ENCODE measurements at regions not wholly inside any gene's neighbourhood (a gene's known extent, or its start where the extent isn't known, plus 50 kb on each side); places are given as distances from the start of the nearest gene placed in this dataset.

- Mint-ChIP-seq H3K4me1 (peaks cover 53% of the 10 kb centered on the region), H3K9me3 (no peaks in the 10 kb centered on the region)
- CTCF ChIA-PET, result interaction anchor here (0.5 to 7.7 kb wide), 27 partner anchors 12 to 520 kb away, joined by 3 to 109 read pairs (median 4); no protein-coding TSS in a partner anchor
These were observed 113.4 kb downstream of the ENGASE start for GRCh38 chr17:79188048-79188447.

More at GRCh38 chr17:79188048-79188447, 113.4 kb downstream of the ENGASE start:
- H3K27me3 Mint-ChIP-seq (ENCODE audit: low read depth), result peaks cover 16% of the 10 kb centered on the region
- H3K36me3 Mint-ChIP-seq, result no peaks in the 10 kb centered on the region
- ATAC-seq (peak; percentile 42), DNase-seq (ENCODE audit: low spot score) (peak; percentile 85)
- no peak for TF ChIP-seq KAT7 (CRISPR knock-in tag; IDR thresholded peaks at IDR 0.05; ENCODE audit: borderline replicate concordance)
- TF ChIP-seq CREM (CRISPR knock-in tag; IDR thresholded peaks at IDR 0.05), result no peak
- no peak for TF ChIP-seq ZNF121 (CRISPR knock-in tag; IDR thresholded peaks at IDR 0.05)
- TF ChIP-seq, protein P1, sequence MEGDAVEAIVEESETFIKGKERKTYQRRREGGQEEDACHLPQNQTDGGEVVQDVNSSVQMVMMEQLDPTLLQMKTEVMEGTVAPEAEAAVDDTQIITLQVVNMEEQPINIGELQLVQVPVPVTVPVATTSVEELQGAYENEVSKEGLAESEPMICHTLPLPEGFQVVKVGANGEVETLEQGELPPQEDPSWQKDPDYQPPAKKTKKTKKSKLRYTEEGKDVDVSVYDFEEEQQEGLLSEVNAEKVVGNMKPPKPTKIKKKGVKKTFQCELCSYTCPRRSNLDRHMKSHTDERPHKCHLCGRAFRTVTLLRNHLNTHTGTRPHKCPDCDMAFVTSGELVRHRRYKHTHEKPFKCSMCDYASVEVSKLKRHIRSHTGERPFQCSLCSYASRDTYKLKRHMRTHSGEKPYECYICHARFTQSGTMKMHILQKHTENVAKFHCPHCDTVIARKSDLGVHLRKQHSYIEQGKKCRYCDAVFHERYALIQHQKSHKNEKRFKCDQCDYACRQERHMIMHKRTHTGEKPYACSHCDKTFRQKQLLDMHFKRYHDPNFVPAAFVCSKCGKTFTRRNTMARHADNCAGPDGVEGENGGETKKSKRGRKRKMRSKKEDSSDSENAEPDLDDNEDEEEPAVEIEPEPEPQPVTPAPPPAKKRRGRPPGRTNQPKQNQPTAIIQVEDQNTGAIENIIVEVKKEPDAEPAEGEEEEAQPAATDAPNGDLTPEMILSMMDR (IDR thresholded peaks at IDR 0.05), result peak; percentile 65
- TF ChIP-seq SMAD3 (CRISPR knock-in tag; IDR thresholded peaks at IDR 0.05; ENCODE audit: borderline replicate concordance), result 0 out of 2 replicates have a peak, but pooled peaks have one; percentile 17
- no peak for TF ChIP-seq USF1 (CRISPR knock-in tag; IDR thresholded peaks at IDR 0.05)
- no peak for TF ChIP-seq ZNF416 (CRISPR knock-in tag; IDR thresholded peaks at IDR 0.05)
- 0 out of 2 replicates have a peak, but pooled peaks have one; percentile 25 for TF ChIP-seq FOXK1 (CRISPR knock-in tag; IDR thresholded peaks at IDR 0.05)
- TF ChIP-seq SP1 (CRISPR knock-in tag; conservative IDR thresholded peaks at IDR 0.05), result peak; percentile 45; the same call in 1 of the 2 replicates
- 0 out of 2 replicates have a peak, but pooled peaks have one; percentile 36 for TF ChIP-seq ETV6 (CRISPR knock-in tag; IDR thresholded peaks at IDR 0.05)
- no peak for TF ChIP-seq CREB1 (CRISPR knock-in tag; IDR thresholded peaks at IDR 0.05)
- 0 out of 2 replicates have a peak, but pooled peaks have one; percentile 58 for TF ChIP-seq ZNF281 (CRISPR knock-in tag; IDR thresholded peaks at IDR 0.05)
- no peak for TF ChIP-seq TCF7 (CRISPR knock-in tag; IDR thresholded peaks at IDR 0.05; ENCODE audit: low read depth)
- TF ChIP-seq ZNF423 (CRISPR knock-in tag; IDR thresholded peaks at IDR 0.05), result peak; percentile 96
- TF ChIP-seq MYBL2 (CRISPR knock-in tag; IDR thresholded peaks at IDR 0.05), result no peak
- TF ChIP-seq E2F4 (CRISPR knock-in tag; IDR thresholded peaks at IDR 0.05; ENCODE audit: borderline replicate concordance, low read depth), result no peak
- TF ChIP-seq ZNF263 (CRISPR knock-in tag; IDR thresholded peaks at IDR 0.05; ENCODE audit: low read depth), result peak; percentile 77; the same call in 1 of the 2 replicates
- TF ChIP-seq USF2 (CRISPR knock-in tag; IDR thresholded peaks at IDR 0.05), result no peak
- no peak overlapping the region for H3K27ac Mint-ChIP-seq
- peak overlapping the region; percentile 12; the same call in 1 of the 2 replicates for H3K4me3 Mint-ChIP-seq
- POLR2A ChIA-PET, result interaction anchor here (0.6 kb wide), 1 partner anchor 51 kb away, joined by 3 read pairs; no protein-coding TSS in a partner anchor

Measured in WTC11 (cell line).